ENCODE measurements at regions not wholly inside any gene's neighbourhood (a gene's known extent, or its start where the extent isn't known, plus 50 kb on each side); places are given as distances from the start of the nearest gene placed in this dataset.
"Not testable (repeated sequence)": the region's sequence is repeated elsewhere in the genome, so short reads cannot be mapped to it uniquely, and the experiment has no call there.

- no peak for DNase-seq
Observed at GRCh38 chr12:123059500-123059899, 79.0 kb downstream of the ARL6IP4 start.

- DNase-seq: no peak
Observed at GRCh38 chr12:123058980-123059379, 78.5 kb downstream of the ARL6IP4 start.

- no peak for DNase-seq
Observed at GRCh38 chr12:123058481-123058880, 78.0 kb downstream of the ARL6IP4 start.

- no peak for DNase-seq
Observed at GRCh38 chr12:123057513-123058265, 77.2 kb downstream of the ARL6IP4 start.

DNA sequence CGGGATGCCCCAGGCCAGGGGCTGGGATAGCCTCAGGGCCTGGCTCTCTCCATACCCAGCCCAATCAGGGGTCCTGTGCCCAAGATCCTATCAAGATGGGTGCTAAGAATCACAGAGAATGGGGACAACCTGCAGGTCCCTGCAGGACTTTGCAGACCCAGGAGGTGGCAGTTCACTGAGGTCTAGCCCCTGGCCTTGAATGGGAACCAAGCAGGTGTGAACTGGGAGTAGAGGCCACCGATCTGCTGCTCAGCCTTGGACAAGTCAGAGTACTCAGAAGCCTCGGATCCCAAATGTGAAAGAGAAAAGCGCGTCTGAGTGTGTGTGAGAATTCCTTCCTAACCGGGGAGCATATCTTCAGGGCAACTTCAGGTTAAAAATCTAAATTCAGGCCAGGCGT, 76.2 kb downstream of the ARL6IP4 start:
- DNase-seq: no peak

GRCh38 chr12:123056053-123056452, 75.6 kb downstream of the ARL6IP4 start:
- no peak for DNase-seq

DNA sequence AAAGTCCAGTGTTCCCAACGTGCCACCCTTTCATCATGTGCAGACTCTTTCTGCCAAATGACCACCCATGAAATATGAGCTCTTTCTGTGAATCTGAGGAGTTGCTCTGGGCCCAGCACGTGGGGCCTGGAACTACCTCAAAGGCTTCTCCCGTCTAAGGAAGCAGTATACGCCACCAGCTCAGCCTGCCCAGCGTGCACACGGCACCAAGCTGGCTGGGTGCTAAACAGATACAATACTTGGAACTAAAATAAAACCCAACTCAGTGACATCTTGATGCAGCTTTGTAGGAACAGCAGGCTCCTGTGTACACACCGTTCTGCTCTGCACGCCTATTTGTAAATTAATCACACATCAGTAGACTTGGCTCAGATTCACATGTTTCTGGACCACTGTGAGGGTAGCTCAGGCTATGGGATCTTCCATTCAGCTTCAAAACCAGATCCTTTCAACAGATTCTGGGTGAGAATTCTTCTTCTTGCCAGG, 74.8 kb downstream of the ARL6IP4 start:
- DNase-seq: no peak

DNA sequence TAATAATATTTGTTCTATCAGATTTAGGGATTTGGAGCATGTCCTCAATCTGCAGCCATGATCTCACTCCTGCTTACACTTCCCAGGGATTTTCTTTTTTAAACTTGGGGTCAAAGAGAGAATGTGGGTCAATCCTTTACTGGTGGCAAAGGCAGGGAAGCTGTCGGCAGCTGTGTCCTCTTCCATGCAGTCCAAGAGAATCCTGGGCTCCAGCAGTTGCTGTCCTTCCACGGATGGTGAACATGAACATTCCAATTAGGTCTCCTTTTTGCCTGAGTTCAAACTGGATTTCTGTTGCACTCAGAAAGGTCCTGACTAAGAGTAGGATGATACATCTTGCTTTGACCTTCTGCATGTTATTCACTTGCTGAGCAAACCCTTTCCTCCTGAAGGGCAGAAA, 73.9 kb downstream of the ARL6IP4 start:
- no peak for DNase-seq

DNA sequence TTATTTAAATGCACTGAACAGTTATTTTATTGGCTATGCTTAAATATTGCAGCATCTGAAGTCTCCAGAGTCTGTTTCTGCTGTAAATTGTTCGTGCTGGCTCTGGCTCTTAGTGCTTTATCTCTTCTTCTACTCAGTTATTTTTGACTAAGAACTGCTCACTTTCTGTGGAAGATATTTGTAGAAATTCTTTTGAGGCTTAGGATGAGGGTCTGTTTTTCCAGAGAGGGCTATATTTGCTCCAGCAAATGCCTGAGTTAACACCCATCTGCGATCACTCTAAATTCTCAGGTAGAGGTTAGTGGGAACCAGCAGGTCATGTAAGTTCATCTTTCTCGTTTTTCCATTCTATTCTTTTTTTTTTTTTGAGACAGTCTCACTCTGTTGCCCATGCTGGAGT, 71.1 kb downstream of the ARL6IP4 start:
- DNase-seq: no peak

GRCh38 chr12:123050913-123051312, 70.4 kb downstream of the ARL6IP4 start:
- DNase-seq: no peak

DNA sequence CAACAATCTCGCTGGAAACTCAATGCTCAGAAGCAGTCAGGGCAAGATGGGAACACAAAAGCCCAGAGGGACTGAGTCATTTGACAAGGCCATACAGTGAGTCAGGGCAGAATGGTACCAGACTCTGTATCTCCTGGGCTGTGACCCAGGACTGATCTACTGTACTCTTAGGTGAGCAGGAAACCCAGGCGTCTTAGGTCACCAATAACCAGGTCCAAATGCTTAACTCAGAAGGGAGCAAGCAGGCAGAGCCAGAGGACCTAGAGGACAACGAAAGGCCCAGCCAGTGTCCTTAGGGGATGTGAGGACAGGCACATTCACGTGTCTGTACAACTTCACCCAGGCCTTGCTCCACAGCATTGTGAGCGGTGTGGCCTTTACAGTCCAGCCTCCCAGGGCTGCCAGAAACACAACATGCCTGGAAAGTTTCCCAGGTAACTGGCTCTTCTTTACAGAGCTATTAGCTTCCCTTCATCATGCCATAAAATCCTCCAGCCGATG, 69.9 kb downstream of the ARL6IP4 start:
- no peak for DNase-seq

GRCh38 chr12:123049398-123050240, 69.1 kb downstream of the ARL6IP4 start:
- no peak for DNase-seq

GRCh38 chr12:123047892-123048291, 67.4 kb downstream of the ARL6IP4 start:
- DNase-seq: not testable (repeated sequence)

DNA sequence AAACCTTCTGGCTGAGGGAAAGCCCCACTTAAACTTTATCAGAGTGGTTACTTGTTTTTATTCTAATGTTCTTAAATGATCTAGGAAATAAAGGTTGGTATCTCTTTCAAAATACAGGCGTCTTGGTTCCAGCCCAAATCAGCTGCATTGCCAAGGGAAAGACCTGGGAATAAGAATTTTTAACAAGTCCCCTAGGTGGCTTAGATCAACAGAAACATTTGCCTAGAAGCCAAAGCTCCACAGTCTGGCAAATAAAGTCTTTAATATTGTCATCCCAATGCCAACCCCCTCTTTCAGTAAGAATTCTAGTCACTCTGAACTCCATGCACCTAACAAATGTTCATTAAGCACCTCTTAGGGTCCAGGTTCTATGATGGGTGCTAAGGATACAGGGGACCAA, 66.8 kb downstream of the ARL6IP4 start:
- no peak for DNase-seq

DNA sequence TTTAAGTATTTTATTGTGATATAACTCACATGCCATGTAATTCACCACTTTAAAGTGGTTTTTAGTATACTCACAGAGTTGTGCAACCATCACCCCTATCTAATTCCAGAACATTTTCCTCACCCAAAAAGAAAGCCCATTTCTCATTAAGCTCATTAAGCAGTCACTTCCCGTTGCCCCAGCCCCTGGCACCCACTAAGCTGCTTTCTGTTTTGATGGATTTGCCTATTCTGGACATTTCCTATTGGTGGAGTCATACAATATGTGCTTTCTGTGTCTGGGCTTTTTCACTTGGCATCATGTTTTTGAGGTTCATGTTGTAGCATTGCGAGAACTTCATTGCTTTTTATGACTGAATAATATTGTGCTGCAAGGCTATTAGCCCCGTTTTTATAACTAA, 66.0 kb downstream of the ARL6IP4 start:
- DNase-seq: no peak

DNA sequence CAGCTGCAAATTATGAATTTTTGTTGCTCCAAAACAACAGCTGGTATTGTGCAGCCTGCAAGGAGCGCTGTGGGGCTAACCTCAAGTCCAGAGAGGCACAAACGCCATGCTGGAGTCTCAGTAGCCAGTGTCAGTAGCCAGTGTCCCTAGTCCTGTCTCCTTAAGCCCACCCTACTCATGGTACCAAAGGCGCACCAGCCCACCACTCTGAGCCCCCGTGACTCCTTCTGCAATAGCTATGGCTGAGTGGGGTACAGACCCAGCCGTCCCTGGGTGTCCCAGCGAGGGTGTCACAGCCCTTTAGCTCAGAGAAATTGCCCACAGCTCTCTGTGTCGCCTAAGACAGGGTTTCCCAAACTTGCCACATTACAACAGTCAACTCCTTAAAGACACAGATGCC, 65.2 kb downstream of the ARL6IP4 start:
- no peak for DNase-seq

GRCh38 chr12:123044351-123044750, 63.9 kb downstream of the ARL6IP4 start:
- no peak for DNase-seq

- peak; percentile 83 for DNase-seq
Observed at GRCh38 chr12:123043536-123044001, 63.1 kb downstream of the ARL6IP4 start.

DNA sequence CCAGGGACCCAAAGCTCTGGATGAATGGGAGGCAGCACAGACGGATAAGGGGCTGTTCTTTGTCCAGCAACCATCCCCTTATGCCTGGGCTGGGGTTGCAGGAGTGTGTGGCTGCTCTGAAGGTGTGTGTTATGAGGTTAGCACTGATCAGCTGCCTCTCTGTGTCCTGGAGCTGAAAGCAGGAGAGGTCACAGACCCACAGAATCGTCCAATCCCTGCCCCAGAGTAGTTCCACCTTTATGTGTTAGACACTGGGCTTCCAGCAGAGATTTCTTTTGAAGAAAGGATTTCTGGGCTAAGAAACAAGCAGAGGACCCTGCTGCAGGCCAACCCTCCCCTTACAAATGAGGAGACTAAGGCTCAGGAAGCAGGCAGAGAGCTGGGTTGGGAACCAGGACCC, 62.4 kb downstream of the ARL6IP4 start:
- DNase-seq: no peak

DNA sequence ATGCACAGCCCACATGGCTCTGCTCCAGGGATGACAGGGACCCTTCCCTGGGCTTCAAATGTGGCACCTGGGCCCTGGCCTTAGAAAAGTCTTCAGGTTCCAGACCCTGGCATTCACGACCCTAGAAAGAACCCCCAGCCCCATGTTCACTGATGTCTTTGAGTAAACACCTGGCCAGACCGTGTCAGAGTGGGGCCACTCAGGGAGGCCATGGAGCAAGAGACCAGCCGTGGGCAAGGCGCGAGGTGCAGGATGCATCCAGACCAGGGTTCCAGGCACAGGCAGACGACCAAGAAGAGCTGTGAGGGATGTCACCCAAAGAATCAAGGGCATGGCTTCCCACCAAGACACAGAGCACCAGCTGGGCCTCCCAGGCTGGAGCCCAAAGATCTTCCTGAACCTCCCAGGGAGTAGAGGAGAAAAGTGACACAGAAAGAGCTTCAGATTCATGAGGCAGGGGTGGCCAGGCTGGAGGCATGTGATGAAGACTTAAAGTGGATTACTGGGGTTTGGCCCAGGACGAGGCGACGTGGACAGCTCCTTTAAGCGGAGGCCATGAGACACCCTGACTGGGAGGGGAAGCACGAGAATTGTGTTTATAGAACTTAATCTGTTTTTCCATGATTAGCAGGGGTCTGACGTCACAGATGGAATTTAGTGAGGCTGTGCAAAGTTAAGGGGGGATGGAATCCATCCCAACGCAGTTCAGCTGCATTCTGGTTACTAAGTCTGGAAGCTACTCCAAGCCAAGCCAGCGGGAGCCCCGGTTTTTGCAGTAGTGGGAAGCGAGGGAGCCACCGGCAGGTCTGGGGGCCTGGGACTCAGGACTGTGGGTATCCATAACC, 61.6 kb downstream of the ARL6IP4 start:
- DNase-seq: peak; percentile 52

DNA sequence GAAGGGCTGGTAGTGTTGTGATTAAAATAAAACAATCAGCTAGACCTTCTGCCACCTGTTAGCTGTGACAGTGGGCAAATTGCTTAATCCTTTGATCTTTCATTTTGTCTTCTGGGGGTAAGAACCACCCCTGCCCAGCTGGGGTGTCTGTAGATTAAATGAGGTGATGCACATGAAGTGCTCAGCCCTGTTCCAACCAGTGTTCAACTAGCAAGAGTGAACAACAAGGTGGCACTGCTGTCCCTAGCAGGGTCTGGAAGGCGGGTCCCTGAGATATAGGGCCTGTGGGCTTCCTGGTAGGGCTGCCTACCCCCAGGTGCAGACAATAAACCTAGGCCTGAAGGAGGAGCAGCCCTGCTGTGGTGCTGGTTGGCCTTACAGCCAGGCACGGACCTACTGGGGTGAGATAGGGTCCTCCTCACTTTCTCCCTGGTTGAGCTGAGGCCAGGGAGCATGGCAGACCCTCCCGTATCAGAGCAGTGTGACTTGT, 60.6 kb downstream of the ARL6IP4 start:
- DNase-seq: no peak

GRCh38 chr12:123040106-123040505, 59.6 kb downstream of the ARL6IP4 start:
- no peak for DNase-seq

- no peak for DNase-seq
Observed at GRCh38 chr12:123038966-123039365, 58.5 kb downstream of the ARL6IP4 start.

Data from femur (tissue), 1 donor.